ENCODE measurements at regions not wholly inside any gene's neighbourhood (a gene's known extent, or its start where the extent isn't known, plus 50 kb on each side); places are given as distances from the start of the nearest gene placed in this dataset.
A peak's percentile ranks its signal among the peaks of the same experiment; 100 is the strongest.

- Histone ChIP-seq H3K27me3 (no peaks in the 10 kb centered on the region), H3K27ac (no peak overlapping the region), H3K4me1 (no peaks in the 10 kb centered on the region), H3K9me3 (replicated peaks) (no peaks in the 10 kb centered on the region), H3K36me3 (no peaks in the 10 kb centered on the region), H3K4me3 (no peak overlapping the region)
- DNase-seq = no peak
These were observed 52.1 kb downstream of the STYXL2 start for GRCh38 chr1:167145965-167146364.

DNA sequence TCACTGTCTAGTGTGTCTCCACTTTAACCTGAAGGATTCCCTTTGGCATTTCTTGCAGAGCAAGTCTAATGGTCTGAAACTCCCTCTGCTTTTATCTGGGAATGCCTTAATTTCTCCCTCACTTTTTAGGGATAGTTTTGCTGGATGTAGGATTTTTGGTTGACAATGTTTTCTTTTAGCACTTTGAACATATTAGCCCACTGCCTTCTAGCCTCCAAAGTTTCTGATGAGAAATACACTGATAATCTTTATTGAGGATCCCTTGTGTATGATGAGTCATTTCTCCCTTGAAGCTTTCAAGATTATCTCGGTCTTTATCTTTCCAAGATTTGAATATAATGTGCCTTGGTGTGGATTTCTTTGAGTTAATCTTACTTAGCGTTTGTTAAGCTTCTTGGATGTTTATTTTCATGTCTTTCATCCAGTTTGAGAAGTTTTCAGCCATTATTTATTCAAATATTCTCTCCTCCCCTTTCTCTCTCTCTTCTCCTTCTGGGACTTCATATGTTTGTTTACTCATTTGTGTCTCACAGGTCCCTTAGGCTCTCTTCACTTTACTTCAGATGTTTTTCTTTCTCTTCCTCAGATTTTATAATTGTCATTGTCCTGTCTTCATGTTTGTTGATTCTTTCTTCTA, 53.1 kb downstream of the STYXL2 start:
- Histone ChIP-seq H3K9me3 (replicated peaks) (no peaks in the 10 kb centered on the region), H3K36me3 (no peaks in the 10 kb centered on the region), H3K27me3 (no peaks in the 10 kb centered on the region), H3K4me1 (no peaks in the 10 kb centered on the region), H3K4me3 (no peak overlapping the region), H3K27ac (no peak overlapping the region)
- DNase-seq = no peak

DNA sequence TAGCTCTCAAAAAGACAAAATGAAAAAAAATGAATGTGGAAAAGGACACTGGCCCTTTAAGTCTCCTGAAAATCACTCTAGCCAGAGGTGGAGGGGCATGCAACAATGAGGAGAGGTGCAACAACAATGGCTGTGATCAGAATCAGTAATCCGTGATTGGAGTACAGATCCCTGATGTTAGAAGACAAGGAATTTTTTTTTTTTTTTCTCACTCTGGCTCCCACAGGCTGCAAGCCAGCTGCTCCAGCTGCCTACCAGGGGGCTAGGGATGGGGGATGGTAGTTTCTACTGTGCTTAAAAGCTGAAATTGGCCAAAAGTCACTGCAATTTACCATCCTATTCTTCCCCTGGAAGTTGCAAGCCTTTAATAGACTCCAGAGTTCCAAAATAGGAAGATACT, 54.5 kb downstream of the STYXL2 start:
- no peak overlapping the region for H3K27ac ChIP-seq
- H3K4me3 ChIP-seq = no peak overlapping the region
- H3K9me3 ChIP-seq (replicated peaks) = no peaks in the 10 kb centered on the region
- H3K36me3 ChIP-seq = no peaks in the 10 kb centered on the region
- H3K4me1 ChIP-seq = no peaks in the 10 kb centered on the region
- no peak for DNase-seq
- no peaks in the 10 kb centered on the region for H3K27me3 ChIP-seq

- H3K4me1 ChIP-seq = no peaks in the 10 kb centered on the region
- no peaks in the 10 kb centered on the region for H3K27me3 ChIP-seq
- no peaks in the 10 kb centered on the region for H3K36me3 ChIP-seq
- no peak for DNase-seq
- no peak overlapping the region for H3K27ac ChIP-seq
- no peaks in the 10 kb centered on the region for H3K9me3 ChIP-seq (replicated peaks)
- H3K4me3 ChIP-seq = no peak overlapping the region
These were observed 56.1 kb downstream of the STYXL2 start for GRCh38 chr1:167149793-167150491.

- DNase-seq = no peak
- no peaks in the 10 kb centered on the region for H3K36me3 ChIP-seq
These were observed 56.6 kb downstream of the STYXL2 start for GRCh38 chr1:167150492-167150833.

DNA sequence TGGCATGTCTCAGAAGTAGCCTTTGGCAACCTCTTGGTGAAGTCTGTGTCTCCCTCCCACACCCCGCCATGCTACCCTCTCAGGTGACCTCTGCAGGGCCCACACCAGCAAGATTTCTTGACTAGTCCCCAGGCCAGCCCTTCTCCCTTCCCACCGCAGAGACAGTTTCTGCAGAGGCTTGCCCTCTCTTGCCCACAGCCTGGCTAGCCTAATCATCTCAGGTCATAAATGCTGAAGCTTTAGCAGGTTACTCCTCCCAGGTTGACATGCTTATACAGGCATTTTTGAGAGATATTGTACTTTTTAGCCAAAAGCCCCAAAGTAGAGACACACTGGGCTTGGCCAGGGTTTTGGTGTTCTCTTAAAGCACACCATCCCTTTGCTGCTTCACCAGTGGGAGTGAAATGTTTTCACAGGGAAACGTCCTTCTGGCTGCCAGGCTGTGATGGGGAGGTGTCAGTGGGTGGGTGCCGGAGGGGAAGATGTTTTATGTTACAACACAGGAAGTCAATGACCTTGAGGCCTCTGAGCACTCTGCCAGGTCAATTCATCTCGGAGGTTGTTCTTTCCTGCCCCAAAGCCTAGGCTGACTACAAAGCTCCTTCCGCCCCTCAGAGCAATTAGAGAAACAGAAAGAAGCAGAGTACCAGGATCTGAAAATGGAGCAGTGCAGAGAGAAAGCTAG, 58.5 kb downstream of the STYXL2 start:
- no peaks in the 10 kb centered on the region for H3K27me3 ChIP-seq
- H3K4me3 ChIP-seq = no peak overlapping the region
- no peak overlapping the region for H3K27ac ChIP-seq
- peak; percentile 13 to 28 for DNase-seq
- H3K36me3 ChIP-seq = no peaks in the 10 kb centered on the region
- no peaks in the 10 kb centered on the region for H3K4me1 ChIP-seq
- no peaks in the 10 kb centered on the region for H3K9me3 ChIP-seq (replicated peaks)

More at GRCh38 chr1:167150492-167150833, 56.6 kb downstream of the STYXL2 start:
- no peaks in the 10 kb centered on the region for H3K27me3 ChIP-seq
- H3K4me3 ChIP-seq = no peak overlapping the region
- no peaks in the 10 kb centered on the region for H3K9me3 ChIP-seq (replicated peaks)
- H3K27ac ChIP-seq = no peak overlapping the region
- no peaks in the 10 kb centered on the region for H3K4me1 ChIP-seq

GRCh38 chr1:167156466-167156865, 62.6 kb downstream of the STYXL2 start:
- Histone ChIP-seq H3K9me3 (replicated peaks) (no peaks in the 10 kb centered on the region), H3K4me1 (no peaks in the 10 kb centered on the region), H3K4me3 (no peak overlapping the region), H3K36me3 (no peaks in the 10 kb centered on the region), H3K27me3 (no peaks in the 10 kb centered on the region), H3K27ac (no peak overlapping the region)
- no peak for DNase-seq

- Histone ChIP-seq H3K4me3 (no peak overlapping the region), H3K4me1 (no peaks in the 10 kb centered on the region)
- DNase-seq = no peak
These were observed 63.2 kb downstream of the STYXL2 start for GRCh38 chr1:167157114-167157513.

GRCh38 chr1:167158111-167158812, 62.4 kb upstream of the POU2F1 start:
- H3K27ac ChIP-seq = no peak overlapping the region

More at GRCh38 chr1:167157114-167157513, 63.2 kb downstream of the STYXL2 start:
- no peaks in the 10 kb centered on the region for H3K27me3 ChIP-seq
- no peak overlapping the region for H3K27ac ChIP-seq
- no peaks in the 10 kb centered on the region for H3K9me3 ChIP-seq (replicated peaks)
- H3K36me3 ChIP-seq = no peaks in the 10 kb centered on the region

GRCh38 chr1:167158813-167159275, 61.8 kb upstream of the POU2F1 start:
- Histone ChIP-seq H3K27me3 (no peaks in the 10 kb centered on the region), H3K9me3 (replicated peaks) (no peaks in the 10 kb centered on the region), H3K27ac (no peak overlapping the region), H3K4me3 (no peak overlapping the region), H3K4me1 (peaks cover 4% of the 10 kb centered on the region; the same call in 1 of the 2 replicates), H3K36me3 (no peaks in the 10 kb centered on the region)
- no peak for DNase-seq

More at GRCh38 chr1:167158111-167158812, 62.4 kb upstream of the POU2F1 start:
- Histone ChIP-seq H3K4me1 (peaks cover 2% of the 10 kb centered on the region; the same call in 1 of the 2 replicates), H3K9me3 (replicated peaks) (no peaks in the 10 kb centered on the region), H3K4me3 (no peak overlapping the region), H3K27me3 (no peaks in the 10 kb centered on the region), H3K36me3 (no peaks in the 10 kb centered on the region)
- DNase-seq = no peak

- Histone ChIP-seq H3K27me3 (no peaks in the 10 kb centered on the region), H3K4me3 (no peak overlapping the region), H3K36me3 (no peaks in the 10 kb centered on the region), H3K9me3 (replicated peaks) (no peaks in the 10 kb centered on the region), H3K27ac (no peak overlapping the region), H3K4me1 (peaks cover 4% of the 10 kb centered on the region; the same call in 1 of the 2 replicates)
- DNase-seq = no peak
These were observed 60.9 kb upstream of the POU2F1 start for GRCh38 chr1:167159782-167160181.

DNA sequence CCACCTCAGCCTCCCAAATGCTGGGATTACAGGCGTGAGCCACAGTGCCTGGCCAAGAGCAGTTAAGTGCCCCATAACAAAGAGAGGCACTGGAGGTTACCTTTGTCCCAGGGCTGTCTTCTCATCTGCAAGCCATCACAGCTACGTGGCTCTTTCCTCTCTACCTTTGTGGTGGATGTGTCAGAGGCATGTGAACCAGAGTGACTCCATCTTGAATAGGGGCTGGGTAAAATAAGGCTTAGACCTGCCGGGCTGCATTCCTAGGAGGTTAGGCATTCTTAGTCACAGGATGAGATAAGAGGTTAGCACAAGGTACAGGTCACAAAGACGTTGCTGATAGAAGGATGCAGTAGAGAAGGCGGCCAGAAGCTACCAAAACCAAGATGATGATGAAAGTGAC, 59.4 kb upstream of the POU2F1 start:
- H3K4me3 ChIP-seq = no peak overlapping the region
- no peak overlapping the region for H3K27ac ChIP-seq
- H3K36me3 ChIP-seq = no peaks in the 10 kb centered on the region
- DNase-seq = no peak
- no peaks in the 10 kb centered on the region for H3K9me3 ChIP-seq (replicated peaks)
- peaks cover 11% of the 10 kb centered on the region; the same call in 1 of the 2 replicates for H3K4me1 ChIP-seq
- no peaks in the 10 kb centered on the region for H3K27me3 ChIP-seq

DNA sequence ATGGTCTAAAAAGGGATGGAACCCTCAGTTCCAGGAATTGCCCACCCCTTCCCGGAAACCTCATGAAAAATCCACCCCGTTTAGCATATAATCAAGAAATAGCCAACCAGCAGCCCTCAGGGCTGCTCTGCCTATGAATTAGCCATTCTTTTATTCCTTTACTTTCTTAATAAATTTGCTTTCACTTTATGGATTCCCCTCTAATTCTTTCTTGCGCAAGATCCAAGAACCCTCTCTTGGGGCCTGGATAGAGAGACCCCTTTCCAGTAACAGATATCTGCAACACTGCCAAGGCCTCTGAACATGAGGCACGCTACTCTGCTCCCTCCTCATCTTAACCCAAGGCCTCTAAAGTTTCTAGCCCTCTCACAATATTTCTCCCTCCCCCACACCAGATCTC, 58.9 kb upstream of the POU2F1 start:
- no peak for DNase-seq
- H3K4me3 ChIP-seq = no peak overlapping the region
- H3K27me3 ChIP-seq = no peaks in the 10 kb centered on the region
- no peaks in the 10 kb centered on the region for H3K9me3 ChIP-seq (replicated peaks)
- peaks cover 14% of the 10 kb centered on the region; the same call in 1 of the 2 replicates for H3K4me1 ChIP-seq
- H3K27ac ChIP-seq = no peak overlapping the region
- H3K36me3 ChIP-seq = no peaks in the 10 kb centered on the region

- Histone ChIP-seq H3K36me3 (no peaks in the 10 kb centered on the region), H3K4me3 (no peak overlapping the region), H3K4me1 (peaks cover 17% of the 10 kb centered on the region; the same call in 1 of the 2 replicates), H3K27me3 (no peaks in the 10 kb centered on the region), H3K9me3 (replicated peaks) (no peaks in the 10 kb centered on the region; the same call in 1 of the 2 replicates), H3K27ac (no peak overlapping the region)
- DNase-seq = no peak
These were observed 55.5 kb upstream of the POU2F1 start for GRCh38 chr1:167165219-167165618.

All from SJCRH30 (cell line).